B cell (primary cell): ENCODE measurements at regions not wholly inside any gene's neighbourhood (a gene's known extent, or its start where the extent isn't known, plus 50 kb on each side); places are given as distances from the start of the nearest gene placed in this dataset.
A peak's percentile ranks its signal among the peaks of the same experiment; 100 is the strongest.

Source experiments
- ATAC-seq: fragments of 200-7000 bp; cut with Tn5 transposase; one replicate; pipeline ENCODE4 v1.10.0; 2021; ENCODE audit warnings: low read depth, mild to moderate bottlenecking, moderate number of reproducible peaks, moderate library complexity
- CTCF ChIA-PET: fragments of 350-600 bp; sonication (Branson Sonifier 250); formaldehyde crosslinking; loops from one replicate; lab custom pipeline; 2021; ENCODE audit warnings: antibody characterized with exemption, inconsistent platforms; lab: Charles Lee
- POLR2A ChIA-PET: fragments of 350-600 bp; sonication (Branson Sonifier 250); formaldehyde crosslinking; loops from one replicate; lab custom pipeline; 2021; ENCODE audit warnings: antibody characterized with exemption; lab: Charles Lee
- DNase-seq: peaks from one replicate; pipeline ENCODE4 v3.0.0; 2013
- H2AFZ ChIP-seq: 2 replicates; pipeline ENCODE4 v1.6.1; 2012; ENCODE audit warnings: mild to moderate bottlenecking, low read depth, low read length; ENCODE audit not compliant: insufficient read depth, poor library complexity, severe bottlenecking
- H3K27ac ChIP-seq, 2 donors: 1 replicate in 1 of 2; 2 replicates in 1 of 2; pipeline ENCODE4 v1.5.1; 2012 to 2013; ENCODE audit warnings: low read length in 2 of 2, mild to moderate bottlenecking in 2 of 2, moderate library complexity in 1 of 2
- H3K27me3 ChIP-seq, 4 experiments: fragments of 200-600 bp in 1 of 4; sonication (generic) in 1 of 4; replicated peaks in 1 of 4; 1 replicate in 2 of 4; 2 replicates in 2 of 4; pipeline versions ENCODE4 v1.6.1 to v1.7.0; 2013 to 2016; ENCODE audit warnings: low read length in 3 of 4, mild to moderate bottlenecking in 2 of 4, mixed read lengths in 1 of 4, moderate library complexity in 1 of 4; ENCODE audit not compliant: insufficient read depth in 4 of 4, control insufficient read depth in 3 of 4; ENCODE audit errors: control extremely low read depth in 1 of 4
- H3K36me3 ChIP-seq, 2 experiments: replicated peaks in 1 of 2; 1 replicate in 1 of 2; 2 replicates in 1 of 2; pipeline versions ENCODE4 v1.6.1 to v1.7.1; 2013; ENCODE audit warnings: low read length in 1 of 2; ENCODE audit not compliant: insufficient read depth in 2 of 2, control insufficient read depth in 1 of 2; ENCODE audit errors: control extremely low read depth in 1 of 2, extremely low read depth in 1 of 2
- H3K4me1 ChIP-seq, 2 donors: fragments of 200-600 bp in 1 of 2; sonication (generic) in 1 of 2; 1 replicate in 1 of 2; 2 replicates in 1 of 2; pipeline versions ENCODE4 v1.5.1 to v1.6.1; 2013 to 2017; ENCODE audit warnings: low read length in 2 of 2; ENCODE audit not compliant: control insufficient read depth in 2 of 2, insufficient read depth in 2 of 2
- H3K4me2 ChIP-seq: replicated peaks from 2 replicates; pipeline ENCODE3; 2012; ENCODE audit warnings: mild to moderate bottlenecking, low read depth, low read length; ENCODE audit not compliant: poor library complexity, severe bottlenecking
- H3K4me3 ChIP-seq, 5 experiments: fragments of 200-600 bp in 1 of 5; sonication (generic) in 1 of 5; 1 replicate in 3 of 5; 2 replicates in 2 of 5; pipeline versions ENCODE4 v1.5.1 to v1.7.0; 2011 to 2016; ENCODE audit warnings: low read length in 4 of 5, mild to moderate bottlenecking in 4 of 5, low read depth in 2 of 5, control low read depth in 1 of 5, moderate library complexity in 1 of 5; ENCODE audit not compliant: insufficient read depth in 1 of 5; ENCODE audit errors: control extremely low read depth in 1 of 5, extremely low read depth in 1 of 5
- H3K79me2 ChIP-seq: fragments of 200-600 bp; sonication (generic); one replicate; pipeline ENCODE4 v1.6.0; 2016; ENCODE audit warnings: low read length; ENCODE audit not compliant: control insufficient read depth, insufficient read depth
- H3K9ac ChIP-seq: fragments of 200-600 bp; sonication (generic); 2 replicates; pipeline ENCODE4 v1.6.1; 2017; ENCODE audit warnings: mild to moderate bottlenecking, low read length, moderate library complexity
- H3K9me3 ChIP-seq, 3 donors: one replicate each; pipeline versions ENCODE4 v1.6.1 to v1.7.1; 2013; ENCODE audit warnings: low read length in 2 of 3; ENCODE audit not compliant: control insufficient read depth in 2 of 3, insufficient read depth in 1 of 3; ENCODE audit errors: control extremely low read depth in 1 of 3
- H4K20me1 ChIP-seq: 2 replicates; pipeline ENCODE4 v1.6.0; 2012; ENCODE audit warnings: mild to moderate bottlenecking, low read length; ENCODE audit not compliant: insufficient read depth, control insufficient read depth, poor library complexity, severe bottlenecking
- H3K27ac Mint-ChIP-seq: one replicate; pipeline ENCODE4 v1.8.0; 2021; ENCODE audit warnings: mixed read lengths
- H3K27me3 Mint-ChIP-seq: one replicate; pipeline ENCODE4 v1.8.0; 2021; ENCODE audit warnings: mixed read lengths
- H3K4me1 Mint-ChIP-seq: one replicate; pipeline ENCODE4 v1.8.0; 2021; ENCODE audit warnings: mixed read lengths
- H3K4me3 Mint-ChIP-seq: one replicate; pipeline ENCODE4 v1.8.0; 2021; ENCODE audit warnings: mixed read lengths
- H3K9me3 Mint-ChIP-seq: one replicate; pipeline ENCODE4 v1.8.0; 2022; ENCODE audit warnings: mixed read lengths; ENCODE audit not compliant: insufficient read depth
- EZH2 ChIP-seq: IDR thresholded peaks from 2 replicates; pipeline ENCODE4 v1.6.1; 2012; ENCODE audit warnings: borderline replicate concordance, low read depth, mild to moderate bottlenecking, moderate library complexity, low read length; ENCODE audit not compliant: insufficient read depth, poor library complexity, severe bottlenecking
- WGBS: methylation state at CpG from one replicate; pipeline ENCODE4 v1.1.5; 2013; ENCODE audit warnings: missing lambda C conversion rate; ENCODE audit not compliant: insufficient coverage; 5-methylcytosine and 5-hydroxymethylcytosine counted together
- intact Hi-C: fragments of 100-400 bp; cut with micrococcal nuclease; formaldehyde crosslinking; loops from one replicate; pipeline ENCODE4 v1.10.0; 2022
- TF ChIP-seq, protein P1 (sequence below): fragments of 200-600 bp; IDR thresholded peaks from one replicate; pipeline ENCODE4 v1.8.0; 2022; ENCODE audit warnings: antibody characterized with exemption, mild to moderate bottlenecking

DNA sequence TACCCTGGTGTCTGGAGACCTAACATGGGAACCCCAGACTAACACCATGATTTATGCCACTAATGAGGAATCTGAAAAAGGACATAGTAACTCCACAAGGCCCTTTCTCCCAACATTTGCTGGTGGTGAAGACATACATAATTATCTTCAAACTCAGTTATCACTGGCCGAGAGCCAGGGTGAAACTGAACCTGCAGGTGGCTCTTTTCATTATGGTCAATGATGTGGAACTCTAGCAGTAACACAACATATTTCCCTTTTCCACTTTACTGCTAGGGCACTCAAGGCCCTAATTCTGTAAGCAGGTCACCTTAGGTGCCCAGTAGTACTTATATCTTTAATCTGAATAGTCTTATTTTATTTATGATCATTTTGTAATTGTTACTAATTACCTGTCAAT is 326.4 kb upstream of the SATB1 start:
- ATAC-seq (no peak), DNase-seq (no peak)
- Mint-ChIP-seq H3K4me3 (no peak overlapping the region), H3K4me1 (peaks cover 16% of the 10 kb centered on the region), H3K9me3 (no peaks in the 10 kb centered on the region), H3K27ac (no peak overlapping the region), H3K27me3 (no peaks in the 10 kb centered on the region)
- no peaks in the 10 kb centered on the region for H3K9me3 ChIP-seq
- peaks cover 16 to 17% of the 10 kb centered on the region in 2 donors for H3K4me1 ChIP-seq
- H3K27ac ChIP-seq, result no peak overlapping the region
- no peak overlapping the region for H2AFZ ChIP-seq
- H3K27me3 ChIP-seq, result no peaks in the 10 kb centered on the region
- intact Hi-C loops, result no loop called here
- no CpG with 5 or more reads among the region's 1 CpG for WGBS
- no peaks in the 10 kb centered on the region for H3K36me3 ChIP-seq
- H3K79me2 ChIP-seq, result no peaks in the 10 kb centered on the region
- ChIA-PET CTCF (no interaction called here), POLR2A (no interaction called here)
- H3K9ac ChIP-seq, result no peak overlapping the region
- H3K4me2 ChIP-seq, result no peak overlapping the region
- no peaks in the 10 kb centered on the region for H4K20me1 ChIP-seq
- no peak overlapping the region for H3K4me3 ChIP-seq
- no peak for TF ChIP-seq EZH2
- TF ChIP-seq, protein P1, sequence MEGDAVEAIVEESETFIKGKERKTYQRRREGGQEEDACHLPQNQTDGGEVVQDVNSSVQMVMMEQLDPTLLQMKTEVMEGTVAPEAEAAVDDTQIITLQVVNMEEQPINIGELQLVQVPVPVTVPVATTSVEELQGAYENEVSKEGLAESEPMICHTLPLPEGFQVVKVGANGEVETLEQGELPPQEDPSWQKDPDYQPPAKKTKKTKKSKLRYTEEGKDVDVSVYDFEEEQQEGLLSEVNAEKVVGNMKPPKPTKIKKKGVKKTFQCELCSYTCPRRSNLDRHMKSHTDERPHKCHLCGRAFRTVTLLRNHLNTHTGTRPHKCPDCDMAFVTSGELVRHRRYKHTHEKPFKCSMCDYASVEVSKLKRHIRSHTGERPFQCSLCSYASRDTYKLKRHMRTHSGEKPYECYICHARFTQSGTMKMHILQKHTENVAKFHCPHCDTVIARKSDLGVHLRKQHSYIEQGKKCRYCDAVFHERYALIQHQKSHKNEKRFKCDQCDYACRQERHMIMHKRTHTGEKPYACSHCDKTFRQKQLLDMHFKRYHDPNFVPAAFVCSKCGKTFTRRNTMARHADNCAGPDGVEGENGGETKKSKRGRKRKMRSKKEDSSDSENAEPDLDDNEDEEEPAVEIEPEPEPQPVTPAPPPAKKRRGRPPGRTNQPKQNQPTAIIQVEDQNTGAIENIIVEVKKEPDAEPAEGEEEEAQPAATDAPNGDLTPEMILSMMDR, result no peak

DNA sequence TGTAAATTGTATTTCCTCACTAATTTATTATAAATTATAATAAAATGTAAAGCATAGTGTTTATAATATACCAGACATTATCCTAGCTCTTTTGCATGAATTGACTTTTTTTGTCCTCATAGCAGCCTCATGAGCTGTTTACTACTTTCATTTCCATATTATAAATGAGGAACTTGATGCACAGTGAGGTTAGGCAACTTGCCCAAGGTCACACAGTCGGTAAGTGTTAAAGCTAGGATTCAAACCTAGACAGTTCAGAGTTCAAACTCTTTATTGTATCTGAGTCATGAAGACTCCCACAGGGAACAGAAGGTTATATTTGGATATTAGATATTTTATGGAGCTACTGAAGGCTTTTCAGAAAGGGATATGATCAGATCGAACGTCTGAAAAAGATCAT is 322.2 kb upstream of the SATB1 start:
- no peaks in the 10 kb centered on the region for H3K9me3 Mint-ChIP-seq
- POLR2A ChIA-PET, result no interaction called here
- H3K79me2 ChIP-seq, result no peaks in the 10 kb centered on the region
- no CpG with 5 or more reads among the region's 3 CpGs for WGBS
- no peak for TF ChIP-seq EZH2
- TF ChIP-seq, protein P1, result no peak
- H3K36me3 ChIP-seq, result no peaks in the 10 kb centered on the region
- no peaks in the 10 kb centered on the region for H4K20me1 ChIP-seq
- H3K27me3 Mint-ChIP-seq, result no peaks in the 10 kb centered on the region
- no peak overlapping the region for H3K9ac ChIP-seq
- CTCF ChIA-PET, result interaction anchor here (1.7 to 2.3 kb wide), 2 partner anchors 11 to 188 kb away, joined by 8 to 10 read pairs; no protein-coding TSS in a partner anchor
- peaks cover 21 to 28% of the 10 kb centered on the region in 2 donors for H3K4me1 ChIP-seq
- no peak overlapping the region for H3K4me3 Mint-ChIP-seq
- intact Hi-C loops, result no loop called here
- no peak overlapping the region for H3K4me2 ChIP-seq
- peak; percentile 24 for ATAC-seq
- H3K4me1 Mint-ChIP-seq, result peaks cover 33% of the 10 kb centered on the region
- H3K27ac ChIP-seq, result no peak overlapping the region
- H2AFZ ChIP-seq, result no peak overlapping the region
- no peak for DNase-seq
- H3K27ac Mint-ChIP-seq, result no peak overlapping the region
- no peaks in the 10 kb centered on the region for H3K27me3 ChIP-seq
- H3K4me3 ChIP-seq, result no peak overlapping the region
- H3K9me3 ChIP-seq, result no peaks in the 10 kb centered on the region
